ENCODE measurements at regions not wholly inside any gene's neighbourhood (a gene's known extent, or its start where the extent isn't known, plus 50 kb on each side); places are given as distances from the start of the nearest gene placed in this dataset.

DNA sequence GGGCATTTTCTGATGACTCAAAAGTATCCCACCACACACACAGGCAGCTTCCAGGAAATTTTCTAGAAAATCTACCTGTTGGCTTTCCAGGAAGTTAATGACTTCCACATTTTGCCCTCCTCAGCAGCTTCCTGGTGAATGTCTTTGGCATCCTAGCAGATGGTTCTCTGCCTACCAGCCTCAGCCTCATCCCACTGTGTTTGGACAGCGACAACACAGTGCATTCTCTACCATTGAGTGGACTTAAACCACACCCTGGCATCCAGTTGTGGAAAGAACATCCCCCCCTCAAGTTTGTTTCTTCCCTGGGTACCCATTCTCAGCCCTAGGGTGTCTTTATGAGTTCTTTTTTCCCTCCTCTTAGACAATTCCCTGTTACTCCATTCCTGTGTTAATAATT lies 50.8 kb upstream of the GADL1 start:
- DNase-seq: no peak

DNA sequence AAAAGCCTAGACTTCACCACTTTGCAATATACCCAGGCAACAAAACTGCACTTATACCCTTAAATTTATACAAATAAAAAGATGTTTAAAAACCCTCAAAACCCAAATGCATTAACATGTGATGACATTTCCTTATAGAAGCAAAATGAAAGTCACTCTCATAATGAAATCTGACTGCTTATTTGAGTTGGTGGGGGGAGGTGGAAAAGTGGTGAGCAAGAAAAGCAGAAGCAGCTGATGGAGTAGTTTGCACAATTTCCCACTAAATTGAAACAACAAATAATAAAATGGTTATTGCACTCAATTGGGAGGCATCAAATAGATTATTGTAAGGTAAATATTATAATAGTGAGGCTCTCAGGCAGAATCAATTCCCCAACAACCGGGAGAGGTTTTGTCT lies 54.0 kb upstream of the GADL1 start:
- DNase-seq: no peak

DNA sequence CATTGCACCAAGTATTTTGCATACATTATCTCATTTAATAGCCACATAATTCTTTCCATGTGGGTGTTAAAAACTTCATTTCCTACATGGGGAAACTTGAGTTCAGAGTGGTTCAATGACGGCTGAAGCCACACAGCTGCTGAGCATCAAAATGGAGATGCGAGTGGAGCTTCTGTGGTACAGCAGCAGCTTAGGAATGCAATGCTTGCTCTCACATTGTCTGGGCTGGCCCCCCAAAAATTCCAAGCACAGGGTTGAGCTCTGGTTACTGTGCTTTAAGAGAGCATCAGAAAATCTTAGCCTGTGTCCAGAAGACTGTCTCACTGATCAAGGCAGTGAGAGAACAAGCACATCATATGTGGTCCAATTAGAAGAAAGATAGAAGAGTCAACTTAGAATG lies 57.4 kb upstream of the GADL1 start:
- no peak for DNase-seq

DNA sequence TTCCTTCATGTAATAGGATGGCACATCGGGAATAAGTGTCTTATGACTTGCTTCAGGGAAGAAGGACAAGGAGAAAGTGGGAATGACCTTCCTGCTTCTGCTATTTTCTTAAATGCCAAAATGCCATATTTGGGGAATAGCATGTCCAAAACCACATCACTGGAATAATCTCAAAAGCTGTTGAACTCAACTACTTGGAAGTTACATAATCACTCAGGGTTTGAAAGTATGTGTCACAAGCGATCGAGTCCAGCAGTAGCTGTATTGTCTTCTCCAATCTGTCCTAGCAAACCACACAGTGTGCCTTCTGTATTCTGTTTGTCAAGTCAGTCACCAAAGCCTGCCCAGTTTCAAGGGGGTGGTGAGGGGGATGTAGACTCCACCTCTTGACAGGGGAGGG lies 58.3 kb upstream of the GADL1 start:
- DNase-seq: no peak

DNA sequence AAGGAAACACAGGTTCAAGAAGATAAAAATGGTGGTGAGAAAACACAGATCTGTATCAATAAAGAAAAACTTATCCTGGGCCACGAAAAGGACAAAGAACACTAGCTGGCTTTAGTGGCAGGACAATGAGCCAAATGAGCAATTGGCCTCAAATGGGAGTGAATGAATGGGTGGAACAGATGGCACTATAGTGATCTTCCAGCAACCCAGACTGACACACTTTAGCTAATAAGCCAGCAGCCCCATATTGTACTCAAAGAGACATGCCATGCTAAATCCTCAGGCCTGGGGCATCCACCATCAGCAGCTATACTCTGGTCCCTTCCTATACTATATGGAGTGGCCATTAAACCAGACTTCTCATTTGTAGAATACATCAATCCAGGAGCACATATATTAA lies 60.0 kb upstream of the GADL1 start:
- DNase-seq: no peak

DNA sequence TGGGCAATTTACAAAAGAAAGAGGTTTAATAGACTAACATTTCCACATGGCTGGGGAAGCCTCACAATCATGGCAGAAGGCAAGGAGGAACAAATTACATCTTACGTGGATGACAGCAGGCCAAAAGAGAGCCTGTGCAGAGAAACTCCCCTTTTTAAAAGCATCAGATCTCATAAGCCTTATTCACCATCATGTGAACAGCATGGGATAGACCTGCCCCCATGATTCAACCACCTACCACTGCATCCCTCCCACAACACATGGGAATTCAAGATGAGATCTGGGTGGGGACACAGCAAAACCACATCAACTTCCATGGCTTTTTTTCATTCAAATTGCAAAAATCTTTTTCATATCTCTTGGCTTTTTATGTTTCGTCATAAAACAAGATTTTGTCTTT lies 67.6 kb upstream of the GADL1 start:
- DNase-seq: no peak

DNA sequence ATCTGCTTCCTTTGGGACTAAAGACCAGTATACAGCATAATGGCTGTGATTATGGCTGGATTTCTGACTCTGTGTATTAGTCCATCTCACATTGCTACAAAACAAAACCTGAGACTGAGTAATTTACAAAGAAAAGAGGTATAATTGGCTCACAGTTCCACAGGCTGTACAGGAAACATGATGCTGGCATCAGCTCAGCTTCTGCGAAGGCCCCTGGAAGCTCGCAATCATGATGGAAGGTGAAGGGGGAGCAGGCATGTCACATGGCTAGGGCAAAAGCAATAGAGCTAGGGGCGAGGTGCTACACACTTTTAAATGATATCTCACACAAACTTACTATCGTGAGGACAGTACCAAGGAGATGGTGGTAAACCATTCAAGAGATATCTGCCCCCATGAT lies 68.0 kb upstream of the GADL1 start:
- no peak for DNase-seq

DNA sequence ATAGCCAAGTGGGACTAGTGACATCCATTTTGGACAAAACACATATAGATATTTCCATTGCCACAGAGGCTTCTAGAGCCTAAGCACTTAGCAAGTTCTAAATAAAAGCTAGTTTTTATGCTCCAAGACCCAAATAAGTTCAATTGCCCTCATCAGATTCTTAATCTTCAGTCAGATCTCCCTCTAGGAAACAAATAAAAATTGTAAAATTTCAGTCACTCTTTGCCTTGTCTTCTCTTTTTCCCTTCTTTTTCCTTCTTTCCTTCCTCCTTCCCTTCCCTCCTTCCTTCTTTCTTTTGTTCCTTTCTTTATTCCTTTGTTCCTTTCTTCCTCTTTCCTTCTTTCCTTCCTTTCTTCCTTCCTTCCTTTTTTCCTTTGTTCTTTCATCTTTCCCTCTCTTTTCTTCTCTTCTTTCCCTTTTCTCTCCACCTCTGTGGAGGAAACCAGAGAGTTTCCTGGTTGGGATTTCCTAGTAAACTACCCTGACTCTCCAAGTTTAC lies 68.8 kb upstream of the GADL1 start:
- no peak for DNase-seq

DNA sequence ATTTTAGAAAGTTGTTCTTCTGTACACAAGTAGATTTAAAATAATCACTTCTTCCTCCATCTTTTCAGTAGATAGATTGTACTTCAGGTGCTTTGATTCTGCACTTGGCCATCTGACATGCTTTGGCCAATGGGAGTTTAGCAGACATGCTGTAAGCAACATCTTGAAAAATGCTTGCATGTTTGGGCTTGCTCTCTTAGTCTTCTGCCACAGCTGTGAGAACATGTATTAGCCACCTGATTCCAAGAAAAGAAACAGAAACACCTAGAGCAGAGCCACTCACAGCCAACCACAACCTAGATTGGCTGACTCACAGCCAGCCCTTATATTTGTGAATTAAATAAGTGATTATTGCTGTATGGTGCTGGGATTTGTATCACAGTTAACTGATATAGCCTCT lies 70.2 kb upstream of the GADL1 start:
- peak; percentile 7 for DNase-seq

DNA sequence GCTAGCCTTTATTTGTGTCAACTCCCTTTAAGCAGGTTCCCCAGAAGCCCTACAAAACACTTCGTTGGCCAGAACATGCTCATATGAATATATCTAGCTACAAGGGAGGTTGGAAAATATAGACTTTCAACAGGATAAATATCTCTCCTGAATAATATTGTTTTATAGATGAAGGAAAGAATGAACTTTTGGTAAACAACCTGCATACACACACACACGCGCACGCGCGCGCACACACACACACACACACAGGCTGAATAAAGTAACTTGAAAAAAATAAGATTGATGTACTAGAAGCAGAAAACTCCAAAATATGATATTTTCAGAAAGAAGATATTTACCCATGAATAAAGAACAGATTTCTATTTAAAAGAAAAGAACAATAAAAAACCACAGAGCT lies 72.4 kb upstream of the GADL1 start:
- no peak for DNase-seq

DNA sequence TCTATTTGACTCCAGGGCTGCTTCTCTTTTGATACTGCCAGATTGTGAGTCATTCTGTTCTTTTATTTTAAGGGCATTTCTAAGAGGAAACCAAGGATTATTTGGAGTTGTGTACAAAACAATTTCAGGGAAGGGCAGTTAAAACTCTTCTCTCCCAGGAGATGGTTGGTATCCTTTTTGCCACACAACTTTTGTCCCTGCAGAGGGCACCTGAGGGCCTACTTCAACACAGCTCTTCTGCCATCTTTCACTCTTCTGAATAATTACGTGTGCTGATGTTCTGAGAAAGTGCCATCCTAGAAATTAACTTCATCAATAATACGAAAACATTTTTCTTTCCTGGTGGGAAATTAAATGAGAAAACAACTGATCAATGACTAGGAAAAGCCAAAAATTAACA lies 75.7 kb upstream of the GADL1 start:
- no peak for DNase-seq

DNA sequence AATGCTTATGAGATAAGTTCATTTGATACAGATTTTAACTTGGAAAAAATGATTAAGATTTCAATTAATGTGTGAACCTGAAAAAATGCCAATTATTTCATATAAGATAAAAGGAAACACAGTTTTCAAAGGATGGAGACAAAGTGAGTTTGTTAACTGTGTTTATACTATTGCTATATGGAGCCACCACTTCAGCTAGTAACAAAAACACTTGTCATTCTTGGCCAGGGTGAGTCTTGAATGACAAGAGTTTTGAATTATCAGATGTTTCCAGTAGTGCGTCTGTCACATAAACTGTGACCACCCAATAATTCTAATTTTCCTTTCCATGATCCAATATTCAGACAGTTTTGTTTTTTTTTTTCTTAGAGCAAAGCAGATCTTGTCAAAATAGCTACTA lies 78.0 kb upstream of the GADL1 start:
- no peak for DNase-seq

DNA sequence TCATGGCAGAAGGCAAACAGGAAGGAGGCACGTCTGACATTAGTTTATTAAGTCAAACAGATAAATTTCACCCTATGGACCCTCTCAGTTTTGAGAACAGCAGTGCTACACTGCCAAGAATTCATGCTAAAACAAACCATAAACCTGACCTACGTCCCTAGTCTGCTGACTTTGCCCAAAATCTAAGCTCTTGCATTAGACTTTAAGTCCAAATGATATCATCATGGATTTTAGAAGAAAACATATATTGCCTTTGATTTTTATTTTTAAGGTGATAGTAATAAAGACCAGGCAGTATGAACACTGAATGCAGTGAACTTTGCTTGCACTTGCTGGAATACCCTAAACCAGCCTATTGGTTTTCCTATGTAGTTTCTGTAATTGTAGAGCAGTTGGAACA lies 79.6 kb upstream of the GADL1 start:
- no peak for DNase-seq

DNA sequence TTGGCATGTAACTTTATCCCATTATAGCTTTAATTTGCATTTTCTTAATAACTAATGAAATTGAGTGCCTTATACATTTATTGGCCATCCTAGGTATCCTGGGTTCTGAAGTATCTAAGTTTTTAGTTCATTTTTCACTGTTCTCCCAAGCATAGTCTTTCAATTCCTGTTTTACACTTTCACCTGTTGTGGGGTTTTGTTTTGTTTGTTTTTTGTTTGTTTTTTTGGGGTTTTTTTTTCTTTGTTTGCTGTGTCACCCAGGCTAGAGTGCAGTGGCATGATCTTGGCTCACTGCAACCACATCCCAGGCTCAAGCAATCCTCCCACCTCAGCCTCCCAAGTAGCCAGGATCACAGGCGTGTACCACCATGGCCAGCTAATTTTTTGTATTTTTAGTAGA lies 83.1 kb upstream of the GADL1 start:
- no peak for DNase-seq

DNA sequence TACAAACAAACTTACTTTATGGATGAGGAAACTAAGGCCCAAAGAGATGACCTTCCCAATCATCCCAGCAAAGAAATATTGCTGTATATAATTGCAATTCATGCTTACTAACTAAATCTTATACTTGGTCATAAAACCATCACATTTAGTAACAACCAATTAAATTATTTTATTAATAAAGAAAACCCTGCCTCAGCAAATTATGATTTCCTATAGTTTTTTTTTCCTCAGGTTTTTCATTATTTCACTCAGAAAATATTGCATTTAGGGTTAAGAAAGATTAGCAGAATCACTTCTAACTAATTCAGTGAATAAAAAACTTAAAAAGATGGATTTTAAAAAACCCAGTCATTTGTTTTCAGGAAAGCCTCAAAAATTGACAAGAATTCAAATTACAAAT lies 86.5 kb upstream of the GADL1 start:
- DNase-seq: no peak

DNA sequence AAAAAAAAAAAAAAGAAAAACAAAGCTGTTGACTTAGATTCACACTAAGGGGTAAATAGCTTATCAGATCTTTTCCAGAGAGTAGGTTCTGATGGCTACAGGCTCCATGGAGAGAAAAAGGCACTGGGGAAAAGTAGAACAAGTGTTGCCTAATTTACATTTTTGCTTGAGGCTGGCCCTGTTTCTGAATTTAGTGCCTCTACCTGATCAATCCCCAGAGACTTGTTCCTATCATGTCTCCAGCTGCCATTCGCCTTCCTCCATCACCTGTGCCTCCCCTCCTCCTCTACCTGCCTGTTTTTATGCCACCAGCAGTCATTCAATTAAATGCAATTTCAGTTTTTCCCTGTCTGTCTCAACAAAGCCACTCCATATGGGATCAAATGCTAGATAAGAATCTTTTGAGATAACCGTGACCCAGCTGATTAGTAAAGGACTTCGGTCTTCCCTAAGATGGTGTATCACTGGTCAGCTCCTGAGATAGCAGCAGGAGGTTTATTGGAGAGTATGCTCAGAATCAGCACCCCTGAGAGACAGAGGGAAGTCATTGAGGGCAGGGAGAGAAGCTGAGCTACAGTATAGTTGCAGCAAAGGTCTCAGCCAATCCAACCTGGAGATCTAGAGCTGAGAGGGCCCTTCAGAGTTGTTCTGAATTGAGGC lies 88.1 kb upstream of the GADL1 start:
- no peak for DNase-seq

DNA sequence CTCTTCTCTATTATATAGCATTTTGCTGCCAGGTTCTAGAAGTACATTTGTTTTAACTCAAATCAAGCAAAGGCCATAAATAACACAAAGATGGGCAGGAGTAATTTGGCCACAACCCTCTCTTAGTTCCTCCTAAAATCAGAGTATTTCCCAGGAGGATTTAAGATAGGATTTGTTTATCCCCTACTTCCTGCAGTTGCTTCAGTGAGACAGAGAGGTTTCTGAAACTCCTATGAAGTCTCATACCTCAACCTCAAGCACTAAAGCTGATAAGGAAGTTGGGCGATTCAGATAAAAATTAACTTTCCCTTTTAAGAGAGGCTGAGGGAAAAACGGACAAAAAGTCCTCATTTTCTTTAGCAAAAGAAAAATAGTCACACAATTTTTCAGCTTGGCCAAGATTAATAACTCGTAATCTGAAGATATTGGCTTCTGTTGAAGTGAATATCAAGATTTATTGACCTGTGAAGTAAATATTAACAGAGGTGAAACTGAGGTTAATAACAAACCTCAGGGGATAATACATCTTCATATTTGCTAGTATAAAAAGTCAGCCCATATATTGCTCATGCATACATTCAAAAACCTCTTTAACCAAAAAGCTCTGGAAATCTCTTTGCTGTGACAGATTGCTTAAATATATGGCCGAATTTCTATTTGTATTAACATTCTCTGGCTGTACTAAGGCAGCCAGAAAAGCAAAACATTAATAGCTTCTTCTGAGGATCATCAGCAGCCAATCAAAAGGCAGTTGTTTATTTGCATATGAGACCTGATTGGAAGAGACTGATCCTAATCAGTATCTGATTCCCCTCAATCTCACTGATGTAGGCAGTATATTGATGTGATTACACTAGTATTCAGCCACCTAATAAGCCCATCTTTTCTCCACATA lies 90.6 kb upstream of the GADL1 start:
- no peak for DNase-seq

DNA sequence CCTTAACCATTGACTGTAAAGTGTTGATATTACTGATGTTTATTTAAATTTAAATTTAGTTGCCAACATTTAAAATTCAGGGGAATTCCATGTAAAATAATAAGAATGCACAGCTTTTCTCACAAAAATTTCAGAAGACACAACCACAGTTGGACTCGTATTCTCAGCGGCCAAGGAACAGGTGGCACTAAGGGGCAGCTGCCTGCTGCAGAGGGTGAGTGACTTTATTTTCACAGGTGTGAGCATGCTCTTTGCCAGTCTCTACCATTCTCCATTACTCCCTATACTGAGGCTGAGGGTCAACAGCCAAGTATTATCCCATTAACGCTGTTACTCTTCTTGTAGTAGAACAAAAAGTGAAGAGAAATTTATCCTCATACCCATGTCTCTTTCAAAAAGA lies 92.1 kb upstream of the GADL1 start:
- DNase-seq: no peak

DNA sequence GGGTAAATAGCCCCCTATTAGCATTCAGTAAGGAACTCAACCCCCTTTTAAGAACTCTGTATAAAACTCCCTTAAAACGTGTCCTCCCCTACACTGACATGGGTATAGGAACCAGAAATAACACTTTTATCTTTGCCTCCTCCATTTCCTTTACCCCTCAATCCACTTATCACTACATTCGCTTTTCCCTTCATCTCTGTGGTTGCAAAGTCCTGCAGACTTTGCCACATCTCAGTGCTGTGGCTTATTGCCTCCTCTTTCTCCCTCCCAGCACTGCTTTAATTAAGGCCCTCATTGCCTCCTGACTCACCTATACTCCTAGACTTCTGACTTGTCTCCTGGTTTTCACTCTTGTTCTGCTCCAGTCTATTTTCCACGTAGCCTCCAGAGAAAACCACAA lies 94.3 kb upstream of the GADL1 start:
- no peak for DNase-seq

DNA sequence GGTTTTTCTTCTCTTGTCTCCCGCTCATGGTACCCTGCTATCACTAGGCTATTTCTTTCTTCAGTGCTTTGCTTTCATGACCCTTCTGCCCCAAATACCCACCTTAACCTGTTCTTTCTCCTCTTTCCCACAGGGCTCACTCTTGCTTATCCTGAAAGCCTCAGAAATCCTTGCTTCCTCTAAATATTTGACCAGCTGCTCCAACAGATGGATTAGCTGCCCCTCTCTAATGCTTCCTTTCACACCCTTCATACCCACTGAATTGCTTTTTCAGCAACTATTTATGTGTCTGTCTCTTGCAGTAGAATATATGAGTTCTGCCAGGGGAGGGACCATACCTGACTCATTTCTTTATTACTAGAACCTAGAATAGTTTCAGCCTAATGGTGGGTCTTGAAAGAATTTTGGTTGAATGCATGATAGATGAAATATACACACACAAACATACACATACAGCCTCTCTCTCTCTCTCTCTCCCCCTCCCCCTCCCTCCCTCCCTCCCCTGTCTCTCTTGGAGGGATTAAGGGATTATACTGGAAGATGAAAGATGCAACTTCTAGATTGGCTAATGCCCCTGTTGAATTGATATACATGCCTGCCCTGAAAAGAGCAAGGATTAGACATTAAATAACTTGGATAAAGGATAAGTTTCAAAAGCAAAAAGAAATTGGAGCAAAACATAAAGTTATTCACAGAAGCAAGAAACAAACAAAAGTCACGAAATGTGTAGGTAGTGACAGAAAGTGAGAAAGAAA lies 95.0 kb upstream of the GADL1 start:
- no peak for DNase-seq

DNA sequence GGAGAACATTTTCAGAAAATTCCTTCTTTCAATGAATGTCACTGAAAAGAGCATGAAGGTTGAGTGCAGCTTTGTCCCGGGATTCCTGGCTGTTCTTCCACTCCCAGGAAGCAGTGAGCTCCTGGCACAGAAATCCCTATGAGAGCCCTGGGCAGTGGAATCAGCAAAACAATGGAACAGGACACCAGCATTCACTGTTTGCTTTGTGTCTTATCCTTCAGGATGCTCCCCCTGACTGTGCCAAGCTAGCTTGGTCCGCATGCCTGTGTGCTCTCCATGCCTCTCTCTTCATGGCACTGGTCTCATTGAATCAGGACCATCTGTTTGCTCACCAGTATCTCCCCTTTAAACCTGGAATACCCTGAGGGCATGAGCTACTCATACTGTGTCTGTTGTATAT lies 102.0 kb upstream of the GADL1 start:
- DNase-seq: no peak

DNA sequence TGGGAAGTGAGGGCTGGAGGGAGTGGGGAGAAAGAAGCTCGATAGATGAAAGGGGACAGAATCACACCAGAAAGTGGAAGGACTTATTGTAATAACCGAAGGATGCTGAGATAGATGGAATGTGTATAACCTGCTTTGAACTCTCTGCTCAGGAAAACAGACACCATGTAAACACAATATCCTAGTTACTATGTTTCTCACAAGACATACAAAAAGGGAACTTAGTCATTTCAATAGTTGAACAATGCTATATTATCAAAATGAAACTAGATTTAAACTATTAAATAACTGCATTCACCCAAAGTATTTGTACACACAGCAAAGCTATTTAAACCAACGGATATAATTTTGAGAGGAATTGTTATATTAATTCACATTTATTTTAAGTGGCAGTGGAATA lies 108.3 kb upstream of the GADL1 start:
- no peak for DNase-seq

DNA sequence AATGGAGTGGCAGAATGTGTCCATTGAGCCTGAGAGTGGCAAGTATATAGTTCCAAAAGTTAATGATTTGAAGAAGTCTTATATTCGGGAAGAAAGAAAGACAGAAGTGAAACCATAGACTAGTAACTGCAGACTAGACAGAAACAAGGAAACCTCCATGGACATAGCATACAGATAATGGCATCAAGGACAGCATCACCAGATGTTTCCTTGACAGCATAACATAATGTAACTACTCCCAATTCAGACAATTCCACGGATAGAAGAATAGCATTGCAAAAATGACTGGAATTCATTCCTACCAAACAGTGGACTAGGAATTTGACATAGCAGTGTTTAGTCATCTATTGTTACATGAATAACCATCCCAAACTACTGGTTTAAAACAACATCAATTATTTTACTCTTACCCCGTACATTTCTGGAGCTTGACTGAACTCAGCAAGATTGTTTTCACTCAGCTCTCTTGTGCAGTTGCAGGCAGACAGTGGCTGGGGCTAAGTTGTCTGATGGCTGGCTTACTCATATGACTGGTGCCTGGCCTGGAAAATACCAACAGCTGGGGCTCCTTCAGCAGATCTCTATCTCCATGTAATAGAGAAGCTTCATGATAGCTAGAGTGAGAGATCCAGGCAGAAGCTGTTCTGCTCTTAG lies 109.7 kb upstream of the GADL1 start:
- DNase-seq: no peak

Data from activated naive CD4-positive, alpha-beta T cell treated with Interleukin-2 at 50 U/mL for 16 hours (primary cell).